GM12878 (cell line): ENCODE measurements at regions not wholly inside any gene's neighbourhood (a gene's known extent, or its start where the extent isn't known, plus 50 kb on each side); places are given as distances from the start of the nearest gene placed in this dataset.

Experiments
- ATAC-seq: fragments of 200-7000 bp; cut with Tn5 transposase; 3 replicates; pipeline ENCODE4 v1.9.1; 2020; ENCODE audit warnings: mild to moderate bottlenecking, moderate library complexity
- BruUV-seq: library from RNA; stranded (reverse); fragments of 400-500 nt; replicated peaks from 2 replicates; lab custom pipeline; 2021; lab: Mats Ljungman, UMichigan
- CTCF ChIA-PET: fragments of 300-600 bp; sonication (Branson Sonifier 250); formaldehyde crosslinking; extraction: SDS; loops from one replicate; lab custom pipeline; 2021; ENCODE audit warnings: inconsistent platforms; lab: Yijun Ruan, JAX
- POLR2A ChIA-PET: fragments of 350-600 bp; formaldehyde crosslinking; extraction: SDS; loops from one replicate; lab custom pipeline; 2021; ENCODE audit warnings: inconsistent platforms; lab: Charles Lee
- RAD21 ChIA-PET: fragments of 300-600 bp; sonication (Branson Sonifier 250); formaldehyde crosslinking; loops from one replicate; lab custom pipeline; 2023; ENCODE audit warnings: antibody characterized with exemption; ENCODE audit not compliant: unreplicated experiment; lab: Charles Lee
- SMC1A ChIA-PET: fragments of 300-600 bp; sonication (Branson Sonifier 250); formaldehyde crosslinking; loops from one replicate; lab custom pipeline; 2023; ENCODE audit not compliant: unreplicated experiment, uncharacterized antibody; lab: Charles Lee
- DNase-seq: peaks from one replicate; pipeline ENCODE4 v3.0.0-alpha.2; 2011; ENCODE audit warnings: low read depth, low spot score
- FAIRE-seq: peaks from 3 replicates; lab custom pipeline; 2011; peaks lifted over from hg19 to GRCh38; lab: Jason Lieb, UNC
- H2AFZ ChIP-seq: 2 replicates; pipeline ENCODE4 v1.6.0; 2011; ENCODE audit warnings: low read depth, low read length, control low read depth; ENCODE audit not compliant: control insufficient read depth
- H3K27ac ChIP-seq: 2 replicates; pipeline ENCODE4 v1.5.1; 2011; ENCODE audit warnings: control low read depth; ENCODE audit not compliant: control insufficient read depth, insufficient read depth
- H3K27me3 ChIP-seq, 2 experiments: replicated peaks in 1 of 2; 2 replicates each; pipeline versions ENCODE4 v1.6.0 to v1.6.1; 2011; ENCODE audit warnings: low read length in 1 of 2; ENCODE audit not compliant: control insufficient read depth in 2 of 2, insufficient read depth in 2 of 2
- H3K36me3 ChIP-seq, 2 experiments: 2 replicates each; pipeline ENCODE4 v1.5.1; 2011; ENCODE audit warnings: low read length in 1 of 2; ENCODE audit not compliant: control insufficient read depth in 2 of 2, insufficient read depth in 2 of 2
- H3K4me1 ChIP-seq: 2 replicates; pipeline ENCODE4 v1.6.1; 2011; ENCODE audit warnings: mild to moderate bottlenecking, low read length, moderate library complexity, mixed read lengths; ENCODE audit not compliant: control insufficient read depth, insufficient read depth
- H3K4me2 ChIP-seq: 2 replicates; pipeline ENCODE4 v1.6.0; 2011; ENCODE audit warnings: control low read depth; ENCODE audit not compliant: control insufficient read depth, insufficient read depth
- H3K4me3 ChIP-seq: fragments of 200-600 bp; sonication (generic); 2 replicates; pipeline ENCODE4 v1.5.1; 2016
- H3K79me2 ChIP-seq: 2 replicates; pipeline ENCODE4 v1.6.0; 2011; ENCODE audit warnings: low read length; ENCODE audit not compliant: control insufficient read depth, insufficient read depth
- H3K9ac ChIP-seq: 2 replicates; pipeline ENCODE4 v1.8.0; 2011; ENCODE audit warnings: low read length, control low read depth, mixed read lengths; ENCODE audit not compliant: control insufficient read depth, insufficient read depth
- H3K9me3 ChIP-seq: replicated peaks from 3 replicates; pipeline ENCODE4 v1.5.1; 2011; ENCODE audit warnings: mild to moderate bottlenecking, low read length; ENCODE audit not compliant: control insufficient read depth, insufficient read depth
- H4K20me1 ChIP-seq: 2 replicates; pipeline ENCODE4 v1.6.0; 2011; ENCODE audit not compliant: control insufficient read depth, insufficient read depth
- GATAD2B ChIP-seq: fragments of 450-650 bp; conservative IDR thresholded peaks from 2 replicates; pipeline ENCODE4 v1.6.1; 2017; ENCODE audit warnings: low read depth, mild to moderate bottlenecking, moderate library complexity
- JUNB ChIP-seq: IDR thresholded peaks from 2 replicates; pipeline ENCODE4 v1.6.1; 2016; ENCODE audit warnings: antibody characterized with exemption, mild to moderate bottlenecking
- MEF2B ChIP-seq: fragments of 450-650 bp; IDR thresholded peaks from 2 replicates; pipeline ENCODE4 v1.6.1; 2018; ENCODE audit warnings: mild to moderate bottlenecking, moderate library complexity; ENCODE audit not compliant: partially characterized antibody, poor library complexity, severe bottlenecking
- MTA2 ChIP-seq: fragments of 450-650 bp; IDR thresholded peaks from 2 replicates; pipeline ENCODE4 v1.6.1; 2016; ENCODE audit warnings: low read depth, mild to moderate bottlenecking, moderate library complexity
- MYB ChIP-seq: fragments of 150-350 bp; IDR thresholded peaks from 2 replicates; pipeline ENCODE4 v1.6.1; 2014; ENCODE audit warnings: mild to moderate bottlenecking, low read depth, low read length, borderline replicate concordance
- NFIC ChIP-seq: IDR thresholded peaks from 2 replicates; pipeline ENCODE4 v1.6.1; 2012; ENCODE audit warnings: low read depth, mild to moderate bottlenecking, inconsistent platforms, low read length, moderate library complexity
- RAD21 ChIP-seq: IDR thresholded peaks from 2 replicates; pipeline ENCODE4 v1.6.1; 2011; ENCODE audit warnings: mild to moderate bottlenecking, low read depth, low read length, moderate library complexity; ENCODE audit not compliant: insufficient read depth
- RCOR1 ChIP-seq: conservative IDR thresholded peaks from 2 replicates; pipeline ENCODE4 v1.6.1; 2012; ENCODE audit warnings: low read depth, low read length, improper control_type of control experiment
- RFX5 ChIP-seq: IDR thresholded peaks from 2 replicates; pipeline ENCODE4 v1.6.1; 2011; ENCODE audit warnings: low read depth, low read length, improper control_type of control experiment
- SMARCA5 ChIP-seq: fragments of 450-650 bp; IDR thresholded peaks from 2 replicates; pipeline ENCODE4 v1.6.1; 2017; ENCODE audit warnings: mild to moderate bottlenecking
- SRF ChIP-seq, 2 experiments: IDR thresholded peaks; 2 replicates each; pipeline ENCODE4 v1.6.1; 2011; ENCODE audit warnings: low read depth in 2 of 2, low read length in 2 of 2, mild to moderate bottlenecking in 1 of 2, moderate library complexity in 1 of 2
- ZBTB11 ChIP-seq: fragments of 450-650 bp; formaldehyde crosslinking; IDR thresholded peaks from 2 replicates; pipeline ENCODE4 v1.5.0; 2022; ENCODE audit warnings: mild to moderate bottlenecking, missing genetic modification characterization
- WGBS: methylation state at CpG from one replicate; pipeline ENCODE4 v1.1.6; 2016; ENCODE audit warnings: low lambda C conversion rate; ENCODE audit not compliant: insufficient replicate concordance, insufficient coverage; ENCODE audit errors: missing lambda C conversion rate; 5-methylcytosine and 5-hydroxymethylcytosine counted together
- in situ Hi-C: fragments of 300-500 bp; cut with MboI; formaldehyde crosslinking; loops from 9 replicates; pipeline ENCODE4 v1.14.3; 2018; ENCODE audit warnings: mixed read lengths
- intact Hi-C: fragments of 100-400 bp; cut with micrococcal nuclease; formaldehyde crosslinking; loops from one replicate; pipeline ENCODE4 v1.14.2; 2022; ENCODE audit not compliant: unreplicated experiment

DNA sequence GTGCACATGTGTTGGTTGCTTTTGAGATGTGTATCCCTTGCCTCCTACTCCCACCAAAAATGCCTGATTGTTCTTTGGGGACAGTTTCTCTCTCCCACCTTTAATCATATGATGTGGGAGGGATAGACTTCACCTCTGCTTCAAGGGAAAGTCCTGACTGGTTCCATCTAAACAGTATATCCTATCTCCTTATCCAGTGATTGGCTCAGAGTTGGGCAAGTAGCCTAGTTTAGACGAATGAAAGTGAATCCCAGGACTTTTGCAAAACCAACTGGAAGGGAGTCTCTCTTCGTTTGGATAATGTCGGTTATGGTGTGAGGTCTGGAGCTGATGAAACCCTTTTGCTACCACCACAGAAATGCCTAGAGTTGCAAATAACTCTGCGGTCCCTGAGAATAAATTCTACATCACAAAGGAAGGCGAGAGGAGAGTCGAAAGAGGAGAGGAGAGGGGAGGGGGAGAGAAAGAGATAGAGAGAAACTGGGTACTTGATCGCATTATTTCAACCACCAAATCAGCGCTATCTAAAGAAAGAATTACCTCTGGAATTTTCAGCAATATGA is 77.1 kb upstream of the SALL1 start:
- H3K4me1 ChIP-seq = no peaks in the 10 kb centered on the region
- SMC1A ChIA-PET = no interaction called here
- FAIRE-seq (no peak), ATAC-seq (no peak), DNase-seq (no peak)
- no peaks in the 10 kb centered on the region for H4K20me1 ChIP-seq
- H2AFZ ChIP-seq = no peak overlapping the region
- TF ChIP-seq SMARCA5 (no peak), SRF (IDR thresholded peaks at IDR 0.05; ENCODE audit: low read depth in 2 of 2, low read length in 2 of 2) (no peak), JUNB (no peak), RCOR1 (no peak), MYB (no peak), NFIC (no peak), ZBTB11 (CRISPR knock-in tag) (no peak), MTA2 (no peak), RAD21 (no peak), GATAD2B (no peak), RFX5 (no peak), MEF2B (no peak)
- H3K27me3 ChIP-seq = no peaks in the 10 kb centered on the region
- RAD21 ChIA-PET = no interaction called here
- POLR2A ChIA-PET = interaction anchor here (0.5 kb wide), 1 partner anchor 223 kb away, joined by 3 read pairs; no protein-coding TSS in a partner anchor
- in situ Hi-C loops (no loop called here), intact Hi-C loops (no loop called here)
- no peaks in the 10 kb centered on the region for H3K79me2 ChIP-seq
- no peaks in the 10 kb centered on the region for H3K9me3 ChIP-seq
- H3K4me3 ChIP-seq = no peak overlapping the region
- no peak overlapping the region for H3K9ac ChIP-seq
- H3K27ac ChIP-seq = no peak overlapping the region
- CTCF ChIA-PET = no interaction called here
- H3K36me3 ChIP-seq = no peaks in the 10 kb centered on the region
- WGBS = 28% methylated on average over 8 of the region's 8 CpGs
- BruUV-seq = no TSS peak
- H3K4me2 ChIP-seq = no peak overlapping the region
